GM12891 (cell line): ENCODE measurements at regions not wholly inside any gene's neighbourhood (a gene's known extent, or its start where the extent isn't known, plus 50 kb on each side); places are given as distances from the start of the nearest gene placed in this dataset.
"Not testable (repeated sequence)": the region's sequence is repeated elsewhere in the genome, so short reads cannot be mapped to it uniquely, and the experiment has no call there.

Source experiments
- DNase-seq: peaks from one replicate; pipeline ENCODE4 v3.0.0; 2011; ENCODE audit warnings: low spot score; ENCODE audit not compliant: insufficient read length
- FAIRE-seq: peaks from 2 replicates; lab custom pipeline; 2011; peaks lifted over from hg19 to GRCh38; lab: Jason Lieb, UNC
- PAX5 ChIP-seq: IDR thresholded peaks from 2 replicates; pipeline ENCODE4 v1.6.1; 2011; ENCODE audit warnings: low read length, moderate library complexity, mild to moderate bottlenecking; ENCODE audit not compliant: insufficient read depth, severe bottlenecking
- POLR2A ChIP-seq: IDR thresholded peaks from 2 replicates; pipeline ENCODE4 v1.6.1; 2011; ENCODE audit warnings: low read depth, low read length, control low read depth
- POLR2AphosphoS5 ChIP-seq: IDR thresholded peaks from 2 replicates; pipeline ENCODE4 v1.6.1; 2011; ENCODE audit warnings: low read depth, low read length, control low read depth
- POU2F2 ChIP-seq: IDR thresholded peaks from 2 replicates; pipeline ENCODE4 v1.6.1; 2011; ENCODE audit warnings: low read depth, mild to moderate bottlenecking, control low read depth, low read length, moderate library complexity
- SPI1 ChIP-seq: IDR thresholded peaks from 2 replicates; pipeline ENCODE4 v1.6.1; 2011; ENCODE audit warnings: low read depth, low read length, control low read depth
- TAF1 ChIP-seq: IDR thresholded peaks from 2 replicates; pipeline ENCODE4 v1.6.1; 2011; ENCODE audit warnings: low read depth, low read length, control low read depth

GRCh38 chr20:19047040-19047950 lies 165.1 kb upstream of the SLC24A3 start:
- no peak for DNase-seq

GRCh38 chr20:19047951-19048296 lies 164.5 kb upstream of the SLC24A3 start:
- TF ChIP-seq TAF1 (no peak), POLR2AphosphoS5 (no peak), POU2F2 (no peak)
- DNase-seq (no peak), FAIRE-seq (no peak)

More at GRCh38 chr20:19047040-19047950, 165.1 kb upstream of the SLC24A3 start:
- TF ChIP-seq TAF1 (no peak), POU2F2 (no peak), POLR2A (no peak), SPI1 (no peak), POLR2AphosphoS5 (no peak), PAX5 (no peak)
- FAIRE-seq = no peak

DNA sequence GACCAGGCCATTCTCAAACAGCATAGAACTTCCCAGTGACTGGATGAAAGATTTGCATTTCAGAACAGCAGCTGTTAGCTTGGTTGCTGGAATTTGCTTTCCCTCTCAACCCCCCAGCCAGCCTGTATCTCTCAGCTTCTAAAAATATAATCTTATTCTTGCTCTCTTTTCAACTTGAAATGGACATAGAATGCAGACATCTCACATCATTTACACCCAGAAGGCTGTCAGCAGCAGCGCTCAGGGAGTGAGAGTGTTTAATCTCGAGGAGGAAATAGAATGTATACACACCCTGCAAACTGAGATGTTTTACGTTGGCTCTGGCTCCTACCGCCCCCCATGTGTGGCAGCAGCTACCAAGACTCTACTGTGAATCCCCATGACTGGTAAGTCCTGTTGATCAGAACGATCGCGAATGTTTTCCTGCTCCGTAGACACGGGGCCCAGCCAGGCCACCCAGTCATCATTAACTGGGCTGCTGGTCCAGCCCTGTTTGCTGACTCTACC lies 163.4 kb upstream of the SLC24A3 start:
- FAIRE-seq (no peak), DNase-seq (no peak)
- TF ChIP-seq TAF1 (no peak), POLR2AphosphoS5 (no peak), SPI1 (no peak), POU2F2 (no peak), PAX5 (no peak), POLR2A (no peak)

- TF ChIP-seq SPI1 (no peak), POLR2AphosphoS5 (no peak), POU2F2 (no peak), TAF1 (no peak)
- no peak for FAIRE-seq
Measured at GRCh38 chr20:19049514-19049913, 162.9 kb upstream of the SLC24A3 start.

GRCh38 chr20:19056909-19057308 lies 155.5 kb upstream of the SLC24A3 start:
- no peak for DNase-seq
- FAIRE-seq = peak; percentile 16
- TF ChIP-seq POLR2AphosphoS5 = no peak
- TF ChIP-seq TAF1 = no peak
- no peak for TF ChIP-seq POU2F2
- no peak for TF ChIP-seq POLR2A
- no peak for TF ChIP-seq PAX5
- no peak for TF ChIP-seq SPI1

More at GRCh38 chr20:19049514-19049913, 162.9 kb upstream of the SLC24A3 start:
- no peak for DNase-seq

GRCh38 chr20:19064788-19065187 lies 147.7 kb upstream of the SLC24A3 start:
- FAIRE-seq, DNase-seq: not testable (repeated sequence)

GRCh38 chr20:19067986-19068385 lies 144.5 kb upstream of the SLC24A3 start:
- FAIRE-seq (no peak), DNase-seq (no peak)
- no peak for TF ChIP-seq POLR2AphosphoS5
- no peak for TF ChIP-seq SPI1
- no peak for TF ChIP-seq TAF1
- TF ChIP-seq POU2F2 = no peak
- no peak for TF ChIP-seq PAX5

GRCh38 chr20:19070026-19070425 lies 142.4 kb upstream of the SLC24A3 start:
- no peak for FAIRE-seq
- TF ChIP-seq TAF1 (no peak), POU2F2 (no peak), SPI1 (no peak), POLR2A (no peak), PAX5 (no peak)

DNA sequence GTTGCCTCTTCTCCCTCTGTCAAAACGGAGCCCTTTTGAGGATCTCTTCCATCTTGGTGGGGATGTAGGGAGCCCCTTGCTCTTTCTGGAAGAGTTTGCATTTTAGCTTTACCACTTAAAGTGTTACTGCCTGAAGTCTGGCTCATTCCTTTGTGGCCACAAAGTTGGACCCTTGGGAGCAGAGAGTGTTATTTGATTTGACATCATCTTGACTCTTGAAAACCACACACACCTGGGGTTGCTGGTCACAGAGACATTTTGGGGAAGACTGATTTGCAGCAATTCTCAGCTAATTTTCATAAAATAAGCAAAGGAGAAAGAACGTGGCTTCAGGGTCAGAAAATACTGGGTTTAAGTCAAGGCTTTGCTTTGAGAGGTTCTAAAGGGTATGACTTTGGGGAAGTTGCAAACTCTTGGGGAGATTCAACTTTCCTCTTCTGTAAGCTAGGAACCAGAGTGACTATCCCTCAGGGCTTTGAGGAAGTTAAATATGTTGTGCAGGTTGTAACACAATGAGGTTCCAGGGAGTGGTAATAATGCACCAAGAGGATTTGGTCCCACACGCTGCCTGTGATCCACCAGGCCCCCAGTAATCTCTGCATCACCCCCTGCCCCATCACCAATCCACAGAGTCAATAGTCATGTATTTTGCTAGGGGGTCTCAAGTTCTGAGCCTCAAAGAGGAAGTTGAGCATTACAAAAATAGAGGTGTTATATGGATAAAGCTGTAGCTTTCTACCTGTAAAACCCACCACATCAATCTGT lies 141.6 kb upstream of the SLC24A3 start:
- TF ChIP-seq SPI1 = peak; percentile 14; the same call in 1 of the 2 replicates
- TF ChIP-seq POLR2AphosphoS5 = no peak
- FAIRE-seq (peak; percentile 55), DNase-seq (no peak)

More at GRCh38 chr20:19070026-19070425, 142.4 kb upstream of the SLC24A3 start:
- no peak for DNase-seq

DNA sequence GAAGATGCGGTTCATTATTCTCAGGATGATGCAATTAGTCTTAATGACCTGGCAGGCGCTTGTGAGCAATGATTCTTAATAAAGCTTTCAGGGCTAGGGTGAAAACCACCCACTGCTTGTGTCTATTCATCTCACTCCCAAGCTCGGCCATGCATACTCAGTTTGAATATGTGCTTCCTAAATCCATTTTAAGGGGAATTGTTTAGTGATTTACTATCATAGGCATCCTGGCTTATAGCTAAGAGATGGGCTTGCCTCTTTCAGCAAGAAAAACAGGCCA lies 141.1 kb upstream of the SLC24A3 start:
- DNase-seq = no peak
- peak; percentile 31 for FAIRE-seq
- TF ChIP-seq PAX5 (peak; percentile 64), POLR2AphosphoS5 (no peak), TAF1 (no peak)

- no peak for DNase-seq
- FAIRE-seq = no peak
- TF ChIP-seq SPI1 = peak; percentile 9; the same call in 1 of the 2 replicates
- TF ChIP-seq TAF1 = no peak
Measured at GRCh38 chr20:19071902-19072498, 140.4 kb upstream of the SLC24A3 start.
